Neural progenitor cell (in vitro differentiated cells): ENCODE measurements at regions not wholly inside any gene's neighbourhood (a gene's known extent, or its start where the extent isn't known, plus 50 kb on each side); places are given as distances from the start of the nearest gene placed in this dataset.

Experiments
- DNase-seq: peaks from one replicate; pipeline ENCODE4 v3.0.0-alpha.2; 2016; ENCODE audit warnings: low spot score
- H2AFZ ChIP-seq: fragments of 200-600 bp; sonication (generic); replicated peaks from 2 replicates; pipeline ENCODE4 v1.6.1; 2016; ENCODE audit warnings: antibody characterized with exemption
- H3F3A ChIP-seq: fragments of 200-600 bp; sonication (generic); 2 replicates; pipeline ENCODE4 v1.6.1; 2016; ENCODE audit warnings: antibody characterized with exemption, low read depth
- H3K27ac ChIP-seq: fragments of 200-600 bp; sonication (generic); 2 replicates; pipeline ENCODE4 v1.5.1; 2016; ENCODE audit warnings: mild to moderate bottlenecking
- H3K27me3 ChIP-seq: fragments of 200-600 bp; sonication (generic); 2 replicates; pipeline ENCODE4 v1.6.1; 2016; ENCODE audit warnings: mild to moderate bottlenecking, moderate library complexity
- H3K36me3 ChIP-seq: fragments of 200-600 bp; sonication (generic); 2 replicates; pipeline ENCODE4 v1.5.1; 2016
- H3K4me1 ChIP-seq: fragments of 200-600 bp; sonication (generic); 2 replicates; pipeline ENCODE4 v1.6.1; 2016; ENCODE audit warnings: mixed run types
- H3K4me2 ChIP-seq: fragments of 200-600 bp; sonication (generic); 2 replicates; pipeline ENCODE4 v1.6.1; 2016
- H3K4me3 ChIP-seq: fragments of 200-600 bp; sonication (generic); 2 replicates; pipeline ENCODE4 v1.5.1; 2016
- H3K79me2 ChIP-seq: fragments of 200-600 bp; sonication (generic); 2 replicates; pipeline ENCODE4 v1.6.1; 2016; ENCODE audit warnings: low read depth
- H3K9ac ChIP-seq: fragments of 200-600 bp; sonication (generic); 2 replicates; pipeline ENCODE4 v1.6.1; 2016
- H3K9me3 ChIP-seq: fragments of 200-600 bp; sonication (generic); 2 replicates; pipeline ENCODE4 v1.5.1; 2016; ENCODE audit warnings: low read depth
- H4K20me1 ChIP-seq: fragments of 200-600 bp; sonication (generic); 2 replicates; pipeline ENCODE4 v1.6.1; 2016; ENCODE audit warnings: low read depth
- H3K27ac Mint-ChIP-seq: 3 replicates; pipeline ENCODE4 v1.8.0; 2021; ENCODE audit warnings: mixed read lengths
- H3K27me3 Mint-ChIP-seq: 2 replicates; pipeline ENCODE4 v1.8.0; 2022; ENCODE audit warnings: low read depth, mild to moderate bottlenecking, inconsistent platforms, moderate library complexity, mixed read lengths; ENCODE audit not compliant: insufficient read depth
- H3K36me3 Mint-ChIP-seq: 3 replicates; pipeline ENCODE4 v1.8.0; 2021; ENCODE audit warnings: mixed read lengths
- H3K4me1 Mint-ChIP-seq: 3 replicates; pipeline ENCODE4 v1.8.0; 2021; ENCODE audit warnings: mixed read lengths
- H3K4me3 Mint-ChIP-seq: 3 replicates; pipeline ENCODE4 v1.8.0; 2021; ENCODE audit warnings: mild to moderate bottlenecking, moderate library complexity, mixed read lengths
- H3K9me3 Mint-ChIP-seq: 3 replicates; pipeline ENCODE4 v1.8.0; 2020; ENCODE audit warnings: mixed read lengths
- CTCF ChIP-seq: fragments of 200-600 bp; sonication (generic); IDR thresholded peaks from 2 replicates; pipeline ENCODE4 v1.5.1; 2017; ENCODE audit warnings: antibody characterized with exemption, mild to moderate bottlenecking
- EZH2 ChIP-seq: fragments of 200-600 bp; sonication (generic); IDR thresholded peaks from 2 replicates; pipeline ENCODE4 v1.6.1; 2017; ENCODE audit warnings: antibody characterized with exemption, mild to moderate bottlenecking, moderate library complexity
- EZH2phosphoT487 ChIP-seq: fragments of 200-600 bp; sonication (generic); IDR thresholded peaks from 2 replicates; pipeline ENCODE4 v1.6.1; 2017; ENCODE audit warnings: antibody characterized with exemption

GRCh38 chr14:101476258-101476915 is 84.9 kb upstream of the DIO3 start:
- H3K4me1 Mint-ChIP-seq, result peaks cover 47% of the 10 kb centered on the region
- TF ChIP-seq EZH2phosphoT487, result no peak
- TF ChIP-seq EZH2, result no peak
- TF ChIP-seq CTCF, result no peak
- no peak overlapping the region for H3K4me3 ChIP-seq
- no peaks in the 10 kb centered on the region for H3K9me3 ChIP-seq
- H3K36me3 Mint-ChIP-seq, result no peaks in the 10 kb centered on the region
- no peaks in the 10 kb centered on the region for H3K4me1 ChIP-seq
- H3F3A ChIP-seq, result no peaks in the 10 kb centered on the region
- no peak overlapping the region for H2AFZ ChIP-seq
- no peaks in the 10 kb centered on the region for H3K36me3 ChIP-seq
- no peaks in the 10 kb centered on the region for H3K27me3 ChIP-seq
- no peak overlapping the region for H3K9ac ChIP-seq
- no peak for DNase-seq
- H3K27me3 Mint-ChIP-seq, result peaks cover 9% of the 10 kb centered on the region
- no peak overlapping the region for H3K4me3 Mint-ChIP-seq
- H3K4me2 ChIP-seq, result no peak overlapping the region
- H3K9me3 Mint-ChIP-seq, result peaks cover 4% of the 10 kb centered on the region
- H3K79me2 ChIP-seq, result no peaks in the 10 kb centered on the region
- H3K27ac Mint-ChIP-seq, result peak overlapping the region; percentile 69
- no peaks in the 10 kb centered on the region for H4K20me1 ChIP-seq
- H3K27ac ChIP-seq, result no peak overlapping the region

GRCh38 chr14:101476916-101477553 is 84.3 kb upstream of the DIO3 start:
- H3K4me2 ChIP-seq, result no peak overlapping the region

GRCh38 chr14:101477648-101478047 is 83.6 kb upstream of the DIO3 start:
- Mint-ChIP-seq H3K27me3 (peaks cover 6% of the 10 kb centered on the region), H3K9me3 (peaks cover 5% of the 10 kb centered on the region), H3K4me1 (peaks cover 47% of the 10 kb centered on the region), H3K36me3 (no peaks in the 10 kb centered on the region), H3K27ac (peak overlapping the region; percentile 22), H3K4me3 (no peak overlapping the region)
- Histone ChIP-seq H3K4me3 (no peak overlapping the region), H2AFZ (no peak overlapping the region), H3K9me3 (peaks cover 4% of the 10 kb centered on the region), H3K4me1 (no peaks in the 10 kb centered on the region), H4K20me1 (no peaks in the 10 kb centered on the region), H3K36me3 (no peaks in the 10 kb centered on the region), H3K27ac (no peak overlapping the region), H3F3A (no peaks in the 10 kb centered on the region), H3K4me2 (no peak overlapping the region), H3K27me3 (no peaks in the 10 kb centered on the region), H3K9ac (no peak overlapping the region), H3K79me2 (no peaks in the 10 kb centered on the region)
- no peak for DNase-seq
- no peak for TF ChIP-seq EZH2
- no peak for TF ChIP-seq CTCF
- no peak for TF ChIP-seq EZH2phosphoT487

More at GRCh38 chr14:101476916-101477553, 84.3 kb upstream of the DIO3 start:
- peak; percentile 31 for DNase-seq
- peaks cover 47% of the 10 kb centered on the region for H3K4me1 Mint-ChIP-seq
- TF ChIP-seq CTCF, result no peak
- no peak for TF ChIP-seq EZH2phosphoT487
- TF ChIP-seq EZH2, result no peak
- Histone ChIP-seq H3K36me3 (no peaks in the 10 kb centered on the region), H3K79me2 (no peaks in the 10 kb centered on the region), H3K27me3 (no peaks in the 10 kb centered on the region), H3K9me3 (no peaks in the 10 kb centered on the region), H3K4me3 (no peak overlapping the region), H4K20me1 (no peaks in the 10 kb centered on the region), H3K4me1 (no peaks in the 10 kb centered on the region), H3K27ac (no peak overlapping the region), H3F3A (no peaks in the 10 kb centered on the region), H2AFZ (no peak overlapping the region), H3K9ac (no peak overlapping the region)
- peak overlapping the region; percentile 69 for H3K27ac Mint-ChIP-seq
- no peak overlapping the region for H3K4me3 Mint-ChIP-seq
- H3K9me3 Mint-ChIP-seq, result peaks cover 5% of the 10 kb centered on the region
- peaks cover 6% of the 10 kb centered on the region for H3K27me3 Mint-ChIP-seq
- H3K36me3 Mint-ChIP-seq, result no peaks in the 10 kb centered on the region
